Kasumi-1 (cell line): ENCODE measurements at regions not wholly inside any gene's neighbourhood (a gene's known extent, or its start where the extent isn't known, plus 50 kb on each side); places are given as distances from the start of the nearest gene placed in this dataset.
A peak's percentile ranks its signal among the peaks of the same experiment; 100 is the strongest.
"Not testable (repeated sequence)": the region's sequence is repeated elsewhere in the genome, so short reads cannot be mapped to it uniquely, and the experiment has no call there.

Experiments used
- DNase-seq, 2 experiments: peaks; one replicate each; lab custom pipeline; 2025; lab: John Stamatoyannopoulos, UW

- DNase-seq, result peak in 1 of 2 experiments; percentile 13
These were observed 429.3 kb downstream of the TMEM232 start for GRCh38 chr5:110297152-110297670.

- no peak for DNase-seq
These were observed 422.3 kb downstream of the TMEM232 start for GRCh38 chr5:110304176-110304575.

GRCh38 chr5:110306650-110307049, 419.8 kb downstream of the TMEM232 start:
- DNase-seq, result no peak

GRCh38 chr5:110309222-110309621, 417.2 kb downstream of the TMEM232 start:
- no peak for DNase-seq

- DNase-seq, result not testable (repeated sequence)
These were observed 409.9 kb downstream of the TMEM232 start for GRCh38 chr5:110316566-110316965.

GRCh38 chr5:110321117-110321516, 405.4 kb downstream of the TMEM232 start:
- no peak for DNase-seq

GRCh38 chr5:110323357-110323756, 403.1 kb downstream of the TMEM232 start:
- no peak for DNase-seq

- no peak for DNase-seq
These were observed 402.6 kb downstream of the TMEM232 start for GRCh38 chr5:110323832-110324231.

- no peak for DNase-seq
These were observed 401.6 kb downstream of the TMEM232 start for GRCh38 chr5:110324876-110325275.

GRCh38 chr5:110329955-110330525, 396.4 kb downstream of the TMEM232 start:
- no peak for DNase-seq

GRCh38 chr5:110333384-110333783, 393.1 kb downstream of the TMEM232 start:
- peak in 1 of 2 experiments; percentile 6 for DNase-seq

- no peak for DNase-seq
These were observed 391.0 kb downstream of the TMEM232 start for GRCh38 chr5:110335361-110336066.

- DNase-seq, result no peak
These were observed 388.0 kb downstream of the TMEM232 start for GRCh38 chr5:110338341-110339083.

GRCh38 chr5:110339399-110339798, 387.1 kb downstream of the TMEM232 start:
- no peak for DNase-seq

GRCh38 chr5:110341836-110342235, 384.6 kb downstream of the TMEM232 start:
- DNase-seq, result no peak

GRCh38 chr5:110342683-110343082, 383.8 kb downstream of the TMEM232 start:
- no peak for DNase-seq

GRCh38 chr5:110343616-110344015, 382.9 kb downstream of the TMEM232 start:
- no peak for DNase-seq

GRCh38 chr5:110345623-110346022, 380.8 kb downstream of the TMEM232 start:
- DNase-seq, result no peak

GRCh38 chr5:110346893-110347358, 379.5 kb downstream of the TMEM232 start:
- no peak for DNase-seq

GRCh38 chr5:110347781-110348180, 378.7 kb downstream of the TMEM232 start:
- DNase-seq, result no peak

- no peak for DNase-seq
These were observed 375.0 kb downstream of the TMEM232 start for GRCh38 chr5:110351430-110351829.

GRCh38 chr5:110354311-110354710, 372.2 kb downstream of the TMEM232 start:
- DNase-seq, result no peak
